Inflammatory macrophage treated with lipopolysaccharide for 1 hour (primary cell): ENCODE measurements at regions not wholly inside any gene's neighbourhood (a gene's known extent, or its start where the extent isn't known, plus 50 kb on each side); places are given as distances from the start of the nearest gene placed in this dataset.

Source experiments
- DNase-seq, 2 donors: peaks; one replicate each; pipeline ENCODE4 v3.0.0-alpha.2; 2020 to 2022

- no peak for DNase-seq
Observed at GRCh38 chr3:158974904-158975303, 173.1 kb downstream of the MFSD1 start.

GRCh38 chr3:158976966-158977365 is 175.1 kb downstream of the MFSD1 start:
- no peak for DNase-seq

- no peak for DNase-seq
Observed at GRCh38 chr3:158977497-158977896, 175.6 kb downstream of the MFSD1 start.

- DNase-seq = no peak
Observed at GRCh38 chr3:158983216-158984099, 181.6 kb downstream of the MFSD1 start.

- no peak for DNase-seq
Observed at GRCh38 chr3:158991146-158991705, 189.4 kb downstream of the MFSD1 start.

- DNase-seq = no peak
Observed at GRCh38 chr3:158992463-158992862, 190.6 kb downstream of the MFSD1 start.

GRCh38 chr3:158994386-158994785 is 192.5 kb downstream of the MFSD1 start:
- DNase-seq = no peak

- DNase-seq = no peak
Observed at GRCh38 chr3:159001711-159002110, 199.9 kb downstream of the MFSD1 start.

- DNase-seq = no peak
Observed at GRCh38 chr3:159005137-159005536, 203.3 kb downstream of the MFSD1 start.

- DNase-seq = no peak
Observed at GRCh38 chr3:159007331-159007730, 205.5 kb downstream of the MFSD1 start.

- no peak for DNase-seq
Observed at GRCh38 chr3:159008401-159008800, 206.5 kb downstream of the MFSD1 start.

GRCh38 chr3:159018341-159018740 is 216.5 kb downstream of the MFSD1 start:
- no peak for DNase-seq

GRCh38 chr3:159025733-159026132 is 223.9 kb downstream of the MFSD1 start:
- DNase-seq = no peak

- no peak for DNase-seq
Observed at GRCh38 chr3:159026510-159026909, 224.7 kb downstream of the MFSD1 start.

GRCh38 chr3:159028706-159029105 is 226.9 kb downstream of the MFSD1 start:
- DNase-seq = no peak

GRCh38 chr3:159029306-159030026 is 227.6 kb downstream of the MFSD1 start:
- DNase-seq = no peak

- no peak for DNase-seq
Observed at GRCh38 chr3:159030138-159030670, 228.3 kb downstream of the MFSD1 start.

GRCh38 chr3:159030886-159031679 is 229.2 kb downstream of the MFSD1 start:
- no peak for DNase-seq

- DNase-seq = no peak
Observed at GRCh38 chr3:159032311-159032710, 230.5 kb downstream of the MFSD1 start.

- no peak for DNase-seq
Observed at GRCh38 chr3:159038405-159038804, 236.6 kb downstream of the MFSD1 start.

GRCh38 chr3:159039286-159039685 is 237.4 kb downstream of the MFSD1 start:
- no peak for DNase-seq

GRCh38 chr3:159045279-159045885 is 243.5 kb downstream of the MFSD1 start:
- no peak for DNase-seq
